ENCODE measurements at regions not wholly inside any gene's neighbourhood (a gene's known extent, or its start where the extent isn't known, plus 50 kb on each side); places are given as distances from the start of the nearest gene placed in this dataset.

DNA sequence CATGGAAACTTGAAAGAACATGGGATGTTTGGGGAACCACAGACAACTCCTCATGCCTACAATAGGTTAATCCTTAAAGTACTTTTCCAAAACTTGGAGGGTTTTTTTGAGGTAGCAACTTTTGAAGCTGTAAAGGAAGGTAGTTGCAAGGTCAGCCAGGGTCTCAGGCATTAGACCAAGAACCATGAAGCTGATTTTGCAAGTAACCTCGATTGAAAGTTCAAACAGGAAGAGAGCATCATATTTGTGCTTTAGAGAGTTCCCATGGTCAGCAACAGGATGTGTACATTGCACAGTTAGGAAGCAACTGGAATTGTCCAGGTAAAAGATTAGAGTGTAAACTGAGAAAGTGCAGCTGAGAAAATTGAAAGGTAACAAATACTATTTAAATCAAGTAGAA lies 199.8 kb upstream of the NR2F2 start:
- ATAC-seq (no peak), DNase-seq (ENCODE audit: low spot score) (no peak)
- ChIA-PET CTCF (no interaction called here), POLR2A (no interaction called here)
- 0 out of 2 replicates have a peak, but pooled peaks cover 2% of the 10 kb centered on the region for H3K27me3 Mint-ChIP-seq (ENCODE audit: low read depth)
- H3K4me1 Mint-ChIP-seq = no peaks in the 10 kb centered on the region
- no peaks in the 10 kb centered on the region for H3K36me3 Mint-ChIP-seq
- no peak overlapping the region for H3K4me3 Mint-ChIP-seq
- no peaks in the 10 kb centered on the region; the same call in 1 of the 2 replicates for H3K9me3 Mint-ChIP-seq
- TF ChIP-seq NR3C1 (CRISPR knock-in tag; conservative IDR thresholded peaks at IDR 0.05; ENCODE audit: low read depth) (no peak), JAZF1 (CRISPR knock-in tag; IDR thresholded peaks at IDR 0.05) (no peak), FOXP4 (CRISPR knock-in tag; IDR thresholded peaks at IDR 0.05) (no peak), RELA (CRISPR knock-in tag; IDR thresholded peaks at IDR 0.05; ENCODE audit: borderline replicate concordance) (no peak), FOXP1 (CRISPR knock-in tag; IDR thresholded peaks at IDR 0.05; ENCODE audit: borderline replicate concordance) (no peak), ZNF532 (CRISPR knock-in tag; IDR thresholded peaks at IDR 0.05; ENCODE audit: borderline replicate concordance) (no peak), SP1 (CRISPR knock-in tag; conservative IDR thresholded peaks at IDR 0.05) (no peak), STAT6 (CRISPR knock-in tag; conservative IDR thresholded peaks at IDR 0.05; ENCODE audit: low read depth) (no peak), SMAD3 (CRISPR knock-in tag; IDR thresholded peaks at IDR 0.05; ENCODE audit: borderline replicate concordance) (no peak), ATF2 (CRISPR knock-in tag; IDR thresholded peaks at IDR 0.05; ENCODE audit: borderline replicate concordance, low read depth) (no peak), CREB1 (CRISPR knock-in tag; IDR thresholded peaks at IDR 0.05) (no peak), ARID4B (CRISPR knock-in tag; IDR thresholded peaks at IDR 0.05; ENCODE audit: borderline replicate concordance) (no peak), GTF2I (CRISPR knock-in tag; conservative IDR thresholded peaks at IDR 0.05) (no peak)
- TF ChIP-seq, protein P1, sequence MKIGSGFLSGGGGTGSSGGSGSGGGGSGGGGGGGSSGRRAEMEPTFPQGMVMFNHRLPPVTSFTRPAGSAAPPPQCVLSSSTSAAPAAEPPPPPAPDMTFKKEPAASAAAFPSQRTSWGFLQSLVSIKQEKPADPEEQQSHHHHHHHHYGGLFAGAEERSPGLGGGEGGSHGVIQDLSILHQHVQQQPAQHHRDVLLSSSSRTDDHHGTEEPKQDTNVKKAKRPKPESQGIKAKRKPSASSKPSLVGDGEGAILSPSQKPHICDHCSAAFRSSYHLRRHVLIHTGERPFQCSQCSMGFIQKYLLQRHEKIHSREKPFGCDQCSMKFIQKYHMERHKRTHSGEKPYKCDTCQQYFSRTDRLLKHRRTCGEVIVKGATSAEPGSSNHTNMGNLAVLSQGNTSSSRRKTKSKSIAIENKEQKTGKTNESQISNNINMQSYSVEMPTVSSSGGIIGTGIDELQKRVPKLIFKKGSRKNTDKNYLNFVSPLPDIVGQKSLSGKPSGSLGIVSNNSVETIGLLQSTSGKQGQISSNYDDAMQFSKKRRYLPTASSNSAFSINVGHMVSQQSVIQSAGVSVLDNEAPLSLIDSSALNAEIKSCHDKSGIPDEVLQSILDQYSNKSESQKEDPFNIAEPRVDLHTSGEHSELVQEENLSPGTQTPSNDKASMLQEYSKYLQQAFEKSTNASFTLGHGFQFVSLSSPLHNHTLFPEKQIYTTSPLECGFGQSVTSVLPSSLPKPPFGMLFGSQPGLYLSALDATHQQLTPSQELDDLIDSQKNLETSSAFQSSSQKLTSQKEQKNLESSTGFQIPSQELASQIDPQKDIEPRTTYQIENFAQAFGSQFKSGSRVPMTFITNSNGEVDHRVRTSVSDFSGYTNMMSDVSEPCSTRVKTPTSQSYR (CRISPR knock-in tag; IDR thresholded peaks at IDR 0.05) = no peak
- no peak overlapping the region for H3K27ac Mint-ChIP-seq
